ENCODE measurements at regions not wholly inside any gene's neighbourhood (a gene's known extent, or its start where the extent isn't known, plus 50 kb on each side); places are given as distances from the start of the nearest gene placed in this dataset.

DNA sequence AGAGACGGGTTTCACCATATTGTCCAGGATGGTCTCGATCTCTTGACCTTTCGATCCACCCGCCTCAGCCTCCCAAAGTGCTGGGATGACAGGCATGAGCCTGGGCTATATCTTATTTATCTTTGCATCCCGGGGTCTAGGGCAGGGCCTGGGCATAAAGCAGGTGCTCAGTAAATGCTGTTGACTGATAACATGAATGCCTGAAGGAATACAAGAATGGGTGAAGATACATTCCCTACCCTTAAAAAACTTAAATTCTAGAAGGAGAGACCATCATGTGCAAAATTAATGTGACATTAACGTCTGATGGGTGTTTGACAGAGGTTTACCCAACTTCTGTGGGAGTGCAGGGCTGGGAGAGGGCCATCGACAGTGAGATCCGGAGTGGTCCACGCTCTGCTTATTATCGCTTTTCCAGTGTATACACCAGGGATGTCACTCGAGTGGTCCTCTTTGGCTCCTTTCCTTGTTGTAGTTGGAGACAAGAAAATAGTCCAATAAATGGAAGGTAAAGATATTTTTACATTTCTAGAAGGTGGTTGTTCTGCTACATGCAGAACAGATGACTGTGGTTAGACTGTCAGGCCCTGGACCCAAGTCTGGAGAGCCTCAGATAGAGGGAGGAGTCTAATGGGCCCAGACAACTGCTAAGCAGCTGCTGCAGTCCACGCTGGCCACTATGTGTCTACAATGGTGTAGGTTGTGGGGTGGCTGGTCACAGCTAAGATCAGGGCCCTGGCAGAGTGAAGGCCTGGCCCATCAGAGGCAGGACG is 131.7 kb downstream of the MYCN start:
- H3K9me3 ChIP-seq: no peaks in the 10 kb centered on the region
- no peak overlapping the region for H3K27ac ChIP-seq
- H3K4me3 ChIP-seq: no peak overlapping the region
- no peak for DNase-seq (ENCODE audit: low spot score)
- no peaks in the 10 kb centered on the region for H3K36me3 ChIP-seq
- TF ChIP-seq, protein P1, sequence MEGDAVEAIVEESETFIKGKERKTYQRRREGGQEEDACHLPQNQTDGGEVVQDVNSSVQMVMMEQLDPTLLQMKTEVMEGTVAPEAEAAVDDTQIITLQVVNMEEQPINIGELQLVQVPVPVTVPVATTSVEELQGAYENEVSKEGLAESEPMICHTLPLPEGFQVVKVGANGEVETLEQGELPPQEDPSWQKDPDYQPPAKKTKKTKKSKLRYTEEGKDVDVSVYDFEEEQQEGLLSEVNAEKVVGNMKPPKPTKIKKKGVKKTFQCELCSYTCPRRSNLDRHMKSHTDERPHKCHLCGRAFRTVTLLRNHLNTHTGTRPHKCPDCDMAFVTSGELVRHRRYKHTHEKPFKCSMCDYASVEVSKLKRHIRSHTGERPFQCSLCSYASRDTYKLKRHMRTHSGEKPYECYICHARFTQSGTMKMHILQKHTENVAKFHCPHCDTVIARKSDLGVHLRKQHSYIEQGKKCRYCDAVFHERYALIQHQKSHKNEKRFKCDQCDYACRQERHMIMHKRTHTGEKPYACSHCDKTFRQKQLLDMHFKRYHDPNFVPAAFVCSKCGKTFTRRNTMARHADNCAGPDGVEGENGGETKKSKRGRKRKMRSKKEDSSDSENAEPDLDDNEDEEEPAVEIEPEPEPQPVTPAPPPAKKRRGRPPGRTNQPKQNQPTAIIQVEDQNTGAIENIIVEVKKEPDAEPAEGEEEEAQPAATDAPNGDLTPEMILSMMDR (IDR thresholded peaks at IDR 0.05): no peak
- TF ChIP-seq POLR2A (IDR thresholded peaks at IDR 0.05) (no peak), POLR2AphosphoS5 (IDR thresholded peaks at IDR 0.05) (no peak)
- WGBS: 97% methylated on average over 13 of the region's 13 CpGs
- no peaks in the 10 kb centered on the region for H3K4me1 ChIP-seq (replicated peaks)
- H3K27me3 ChIP-seq (replicated peaks; ENCODE audit: insufficient read depth): no peaks in the 10 kb centered on the region
- intact Hi-C loops (cut with DNase I): no loop called here

DNA sequence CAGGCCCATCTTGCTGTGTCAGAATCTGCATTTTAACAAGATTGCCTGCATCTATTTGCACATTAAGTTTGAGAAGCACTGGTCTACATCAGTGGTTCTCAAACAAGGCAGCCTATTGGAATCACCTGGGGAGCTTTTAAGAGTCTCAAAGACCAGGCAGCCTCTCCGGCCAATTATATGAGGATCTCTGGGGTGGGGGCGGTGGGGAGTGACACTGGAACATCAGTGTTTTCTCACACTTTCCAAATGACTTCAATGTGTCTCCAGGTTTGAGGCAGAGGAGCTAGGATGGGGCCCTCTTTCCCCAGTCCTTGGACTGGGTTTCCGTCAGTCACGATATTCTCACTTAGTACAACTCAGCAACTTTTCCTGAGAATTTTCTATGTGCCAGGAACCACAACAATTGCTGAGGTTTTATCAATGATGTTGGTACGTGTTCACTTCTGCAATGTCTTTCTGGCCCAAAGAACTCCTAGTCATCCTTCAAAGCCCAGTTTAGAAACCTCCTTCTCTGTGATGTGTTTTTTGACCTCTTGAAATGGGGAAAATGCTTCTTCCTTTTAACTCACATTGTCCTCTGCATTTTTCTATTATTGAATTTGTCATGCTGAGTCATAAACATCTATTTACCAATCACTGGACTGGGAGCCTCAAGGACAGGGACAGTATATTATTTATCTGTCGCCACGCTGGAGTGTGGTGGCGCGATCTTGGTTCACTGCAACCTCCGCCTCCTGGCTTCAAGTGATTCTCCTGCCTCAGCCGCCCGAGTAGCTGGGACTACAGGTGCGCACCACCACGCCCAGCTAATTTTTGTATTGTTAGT is 130.9 kb downstream of the MYCN start:
- WGBS: 96% methylated on average over 14 of the region's 14 CpGs
- Histone ChIP-seq H3K36me3 (no peaks in the 10 kb centered on the region), H3K4me1 (replicated peaks) (no peaks in the 10 kb centered on the region), H3K27ac (no peak overlapping the region), H3K27me3 (replicated peaks; ENCODE audit: insufficient read depth) (no peaks in the 10 kb centered on the region), H3K4me3 (no peak overlapping the region), H3K9me3 (no peaks in the 10 kb centered on the region)
- TF ChIP-seq POLR2A (IDR thresholded peaks at IDR 0.05) (no peak), POLR2AphosphoS5 (IDR thresholded peaks at IDR 0.05) (no peak)
- TF ChIP-seq, protein P1 (IDR thresholded peaks at IDR 0.05): no peak
- intact Hi-C loops (cut with DNase I): no loop called here
- no peak for DNase-seq (ENCODE audit: low spot score)

DNA sequence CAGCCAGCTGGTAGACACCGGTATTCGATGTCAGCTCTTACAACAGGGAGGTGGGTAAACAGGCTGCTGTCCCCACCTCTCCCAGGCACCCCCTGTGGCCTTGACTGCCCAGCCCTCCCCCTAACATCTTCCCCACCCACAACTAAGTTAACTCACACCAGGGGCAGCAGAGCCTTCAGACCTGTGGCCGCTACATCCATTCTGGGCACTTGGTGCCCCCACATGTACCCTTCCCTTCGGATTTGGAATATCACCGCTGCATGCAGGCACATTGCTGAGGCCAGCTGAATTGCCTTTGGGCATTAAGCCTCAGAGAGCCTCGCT is 130.3 kb downstream of the MYCN start:
- no peak for DNase-seq (ENCODE audit: low spot score)
- intact Hi-C loops (cut with DNase I): no loop called here
- Histone ChIP-seq H3K36me3 (no peaks in the 10 kb centered on the region), H3K9me3 (no peaks in the 10 kb centered on the region), H3K27ac (no peak overlapping the region), H3K4me3 (no peak overlapping the region), H3K4me1 (replicated peaks) (no peaks in the 10 kb centered on the region), H3K27me3 (replicated peaks; ENCODE audit: insufficient read depth) (no peaks in the 10 kb centered on the region)
- TF ChIP-seq, protein P1 (IDR thresholded peaks at IDR 0.05): no peak
- TF ChIP-seq POLR2A (IDR thresholded peaks at IDR 0.05) (no peak), POLR2AphosphoS5 (IDR thresholded peaks at IDR 0.05) (no peak)
- WGBS: 69% methylated on average over 6 of the region's 6 CpGs

DNA sequence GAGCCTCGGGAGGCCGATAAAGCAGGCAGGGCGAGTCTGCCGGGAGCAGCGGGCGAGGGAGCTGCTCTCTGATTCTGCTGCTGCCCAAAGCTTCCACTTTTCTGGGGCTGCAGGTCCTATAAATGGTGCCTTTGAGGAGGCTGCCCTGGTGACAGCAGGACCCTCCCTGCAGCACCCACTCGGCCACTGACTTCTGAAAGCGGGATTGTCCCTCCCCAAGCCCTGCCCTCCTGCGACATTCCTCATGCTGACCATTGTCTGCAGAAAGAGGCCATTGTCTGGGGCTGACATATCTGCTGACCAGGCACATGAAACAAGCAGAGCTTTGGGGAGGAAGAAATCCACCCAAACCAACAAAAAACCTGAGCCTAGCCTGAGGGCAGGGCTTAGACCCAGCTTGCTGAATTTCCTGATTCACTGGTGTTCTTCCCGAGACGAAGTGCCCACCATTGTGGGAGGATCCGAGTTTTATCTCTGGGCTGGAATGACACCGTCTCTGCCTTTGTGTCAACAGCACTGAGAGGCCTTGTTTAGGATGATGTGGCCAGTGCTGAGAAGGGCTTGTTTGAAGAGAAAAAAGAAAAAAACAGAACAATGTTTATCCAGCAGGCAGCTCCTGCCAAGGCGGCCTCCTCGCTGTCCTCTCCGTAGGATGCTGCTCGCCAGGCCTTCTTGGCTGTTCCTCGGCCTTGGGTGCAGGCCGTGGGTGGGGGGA is 129.7 kb downstream of the MYCN start:
- Histone ChIP-seq H3K4me3 (no peak overlapping the region), H3K27me3 (replicated peaks; ENCODE audit: insufficient read depth) (no peaks in the 10 kb centered on the region), H3K36me3 (no peaks in the 10 kb centered on the region), H3K9me3 (no peaks in the 10 kb centered on the region), H3K4me1 (replicated peaks) (no peaks in the 10 kb centered on the region), H3K27ac (no peak overlapping the region)
- DNase-seq (ENCODE audit: low spot score): no peak
- intact Hi-C loops (cut with DNase I): no loop called here
- WGBS: 54% methylated on average over 19 of the region's 19 CpGs
- TF ChIP-seq POLR2A (IDR thresholded peaks at IDR 0.05) (no peak), POLR2AphosphoS5 (IDR thresholded peaks at IDR 0.05) (no peak)
- TF ChIP-seq, protein P1 (IDR thresholded peaks at IDR 0.05): no peak
